HuH-7 (cell line): ENCODE measurements at regions not wholly inside any gene's neighbourhood (a gene's known extent, or its start where the extent isn't known, plus 50 kb on each side); places are given as distances from the start of the nearest gene placed in this dataset.

ENCODE experiments used
- DNase-seq: peaks from one replicate; pipeline ENCODE4 v3.0.0; 2011; ENCODE audit warnings: low spot score

DNA sequence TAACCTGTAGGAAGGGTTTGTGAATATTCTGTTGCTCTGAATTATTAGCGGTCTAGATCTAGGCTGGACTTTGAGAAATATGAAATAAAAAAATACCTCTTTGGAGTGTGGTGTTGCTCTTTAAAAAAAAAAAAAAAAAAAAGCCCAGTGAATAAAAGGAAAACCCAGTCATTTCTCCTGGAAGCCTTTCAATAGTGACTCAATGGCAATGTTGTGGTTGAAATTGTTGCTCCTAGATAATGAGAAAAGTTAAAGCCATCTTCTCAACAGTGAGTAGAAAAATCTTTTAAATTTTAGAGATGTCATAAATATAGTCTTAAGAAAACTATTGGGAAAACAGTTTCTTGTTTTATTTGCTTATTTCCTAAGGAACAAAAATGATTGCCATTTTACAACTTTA, 135.3 kb downstream of the RFC3 start:
- no peak for DNase-seq

- DNase-seq, result no peak
Observed at GRCh38 chr13:33953781-33954180, 135.8 kb downstream of the RFC3 start.

DNA sequence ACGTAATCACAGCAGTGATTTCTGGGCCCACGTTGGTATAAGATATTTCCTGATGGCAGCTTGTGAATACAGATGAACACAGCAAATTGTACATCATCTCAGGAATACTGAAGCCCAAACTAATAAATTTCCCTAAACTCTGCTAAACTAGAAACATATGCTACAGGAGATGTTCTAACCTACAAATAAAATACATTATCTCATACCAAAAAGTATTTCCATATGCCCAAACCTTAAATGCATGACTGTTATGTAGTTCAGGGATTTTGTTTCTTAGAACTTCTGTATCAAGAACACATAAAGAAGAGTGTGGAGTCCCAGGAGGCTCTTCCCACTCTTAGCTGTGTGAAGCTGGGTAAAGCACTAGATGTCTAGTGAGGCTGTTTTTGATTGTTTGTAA, 138.4 kb downstream of the RFC3 start:
- DNase-seq, result no peak

DNA sequence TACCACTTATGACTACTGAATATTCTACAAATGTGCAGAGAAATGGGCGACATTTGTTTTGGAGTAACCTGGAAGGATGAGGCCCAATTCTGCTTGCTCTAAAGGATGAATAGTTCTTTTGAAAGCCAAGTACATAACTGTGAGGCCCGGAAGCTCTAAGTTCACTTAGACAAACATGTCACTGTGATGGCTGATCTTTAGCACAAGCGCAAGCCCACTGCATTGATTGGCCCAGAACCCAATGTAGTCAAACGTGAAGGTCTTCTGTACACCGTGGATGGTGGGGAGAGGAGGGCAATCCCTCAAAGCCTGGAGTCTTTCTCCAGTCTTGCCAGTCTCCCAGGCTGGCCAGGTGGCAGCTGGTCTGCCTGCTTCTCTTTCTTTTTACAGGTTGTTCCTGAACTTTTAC, 139.6 kb downstream of the RFC3 start:
- no peak for DNase-seq

GRCh38 chr13:33958964-33959363, 141.0 kb downstream of the RFC3 start:
- no peak for DNase-seq

DNA sequence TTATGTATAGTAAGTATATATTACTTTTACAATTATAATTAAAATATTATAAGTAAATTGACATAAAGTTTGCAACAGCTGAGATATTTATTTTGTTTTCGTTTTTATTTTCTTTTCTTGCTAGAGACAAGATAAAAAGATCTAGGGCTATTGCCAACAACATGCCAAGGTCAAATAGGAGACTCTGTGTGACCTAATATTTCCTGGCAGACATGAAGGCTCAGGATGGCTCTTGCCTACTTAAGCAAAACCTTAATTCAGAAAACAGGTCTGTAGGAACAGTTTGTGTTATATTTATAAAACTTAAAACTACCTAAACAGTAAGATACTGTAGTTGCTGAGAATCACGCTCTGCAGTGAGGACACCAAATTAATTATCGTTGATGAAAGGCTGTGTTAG, 145.2 kb downstream of the RFC3 start:
- DNase-seq, result no peak

GRCh38 chr13:33963895-33964294, 145.9 kb downstream of the RFC3 start:
- no peak for DNase-seq

GRCh38 chr13:33968520-33969507, 150.9 kb downstream of the RFC3 start:
- DNase-seq, result peak; percentile 26

DNA sequence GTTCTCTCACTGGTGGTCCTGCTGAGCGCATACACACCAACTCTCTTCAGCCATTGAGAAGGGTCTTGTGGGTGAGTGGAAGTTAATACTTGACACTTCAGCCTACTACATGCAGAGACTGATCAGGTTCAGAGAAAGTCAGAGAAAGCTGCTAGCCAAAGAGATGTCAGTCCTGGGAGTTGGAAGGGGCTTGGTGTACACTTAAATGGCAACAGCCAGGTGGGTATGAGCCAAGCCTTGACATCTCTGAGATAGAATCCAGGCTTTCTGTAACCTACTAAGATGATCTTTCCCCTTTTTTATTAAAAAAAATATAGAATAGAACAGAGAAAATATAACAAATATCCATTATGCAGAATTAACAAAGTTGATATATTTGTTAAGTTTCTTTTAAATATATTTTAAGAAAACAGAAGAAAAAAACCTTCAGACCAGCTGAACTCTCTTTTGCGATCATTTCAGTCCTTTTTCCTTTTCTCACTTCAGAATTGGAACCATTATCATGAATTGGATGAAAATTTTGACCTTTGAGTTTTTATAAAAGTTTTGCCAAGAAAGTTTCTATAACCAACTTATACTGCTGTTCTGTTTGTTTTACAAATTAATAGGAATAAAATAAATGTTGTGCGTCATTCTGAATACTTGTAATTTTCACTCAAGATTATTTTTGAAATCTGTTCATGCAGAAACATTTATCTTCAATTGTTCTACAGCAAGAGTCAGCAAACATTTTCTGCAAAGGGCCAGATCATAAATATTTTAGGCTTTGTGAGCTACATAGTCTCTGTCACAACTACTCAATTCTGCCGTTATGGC, 153.0 kb downstream of the RFC3 start:
- DNase-seq, result no peak

DNA sequence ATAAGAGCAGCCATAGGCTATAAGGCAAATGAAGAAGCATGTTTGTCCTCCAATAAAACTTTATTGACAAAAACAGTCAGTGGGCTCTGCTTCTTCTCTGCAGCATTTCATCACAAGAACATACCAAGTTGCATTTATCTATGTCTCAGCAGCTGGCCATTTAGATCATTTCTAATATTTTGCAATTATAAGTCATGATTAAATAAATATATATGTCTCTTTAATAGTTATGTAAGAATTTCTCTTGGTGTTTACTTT, 153.5 kb downstream of the RFC3 start:
- no peak for DNase-seq

DNA sequence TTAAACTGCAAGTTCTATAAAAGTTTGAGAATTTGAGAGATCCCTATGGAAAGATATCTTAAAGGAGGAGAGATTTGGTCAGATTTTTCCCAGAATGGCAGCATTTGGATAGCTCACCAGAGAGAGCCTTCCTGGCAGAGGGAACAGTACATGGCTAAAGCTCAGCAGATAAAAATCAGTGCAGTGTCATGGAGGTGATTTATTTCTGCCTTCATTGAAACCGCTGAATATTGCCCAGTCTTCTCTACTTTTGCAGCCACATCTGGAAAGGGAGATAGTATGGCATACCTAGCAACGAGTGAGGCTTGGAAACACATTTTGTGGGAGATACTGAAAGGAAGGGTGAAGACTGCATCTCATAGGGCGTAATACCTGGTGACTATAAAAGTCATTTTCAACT, 155.2 kb downstream of the RFC3 start:
- DNase-seq, result no peak

GRCh38 chr13:33976965-33977364, 159.0 kb downstream of the RFC3 start:
- DNase-seq, result no peak

DNA sequence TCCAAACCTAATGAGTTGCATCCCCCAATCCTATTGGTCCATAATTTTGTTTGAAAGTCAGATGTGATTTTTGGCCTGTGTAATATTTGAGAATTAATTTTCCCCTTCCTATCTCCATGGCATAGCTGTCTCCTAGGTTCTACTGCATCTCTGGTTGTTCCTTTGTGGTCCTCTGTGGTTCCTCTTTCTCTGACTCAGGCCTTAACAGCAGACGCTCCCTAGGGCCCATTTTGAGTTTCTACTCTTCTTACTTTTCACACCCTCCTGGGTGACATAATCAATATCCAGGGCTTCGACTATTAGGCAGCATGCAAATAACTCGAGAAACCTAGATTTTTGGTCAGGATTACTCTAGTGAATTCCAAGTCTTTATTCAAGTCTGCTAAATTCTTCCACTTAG, 160.7 kb downstream of the RFC3 start:
- no peak for DNase-seq

- peak; percentile 16 for DNase-seq
Observed at GRCh38 chr13:33992881-33993336, 175.0 kb downstream of the RFC3 start.

- DNase-seq, result no peak
Observed at GRCh38 chr13:33994198-33994597, 176.2 kb downstream of the RFC3 start.

DNA sequence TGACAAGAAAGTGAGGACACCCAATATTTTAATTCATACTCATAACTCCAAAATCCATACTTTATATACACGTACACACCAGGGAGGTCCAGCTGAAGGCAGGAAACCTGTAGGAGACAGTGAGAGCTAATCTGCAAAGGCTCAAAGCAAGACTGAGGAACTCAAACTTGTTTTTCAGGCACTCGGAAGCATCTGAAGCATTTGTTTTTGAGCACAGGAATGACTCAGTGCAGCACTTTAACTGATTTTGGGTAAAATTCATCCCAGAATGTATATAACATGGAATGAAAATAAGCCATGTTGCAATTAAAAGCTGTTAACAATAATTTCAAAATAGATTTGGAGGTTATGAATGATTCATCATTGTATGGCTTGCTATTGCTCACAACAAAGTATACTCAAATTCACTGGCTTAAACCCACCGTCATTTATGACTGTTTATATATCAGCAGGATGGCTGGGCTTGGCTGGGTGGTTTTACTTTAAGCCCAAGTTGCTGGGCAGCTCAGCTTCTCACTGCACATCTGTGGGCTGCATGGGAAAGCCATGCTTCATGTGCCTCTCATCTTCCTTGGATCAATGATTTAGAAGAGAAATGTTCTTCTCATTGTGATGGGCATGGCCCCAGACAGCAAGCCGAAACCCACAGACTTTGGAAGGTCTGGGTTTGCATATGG, 177.0 kb downstream of the RFC3 start:
- no peak for DNase-seq

DNA sequence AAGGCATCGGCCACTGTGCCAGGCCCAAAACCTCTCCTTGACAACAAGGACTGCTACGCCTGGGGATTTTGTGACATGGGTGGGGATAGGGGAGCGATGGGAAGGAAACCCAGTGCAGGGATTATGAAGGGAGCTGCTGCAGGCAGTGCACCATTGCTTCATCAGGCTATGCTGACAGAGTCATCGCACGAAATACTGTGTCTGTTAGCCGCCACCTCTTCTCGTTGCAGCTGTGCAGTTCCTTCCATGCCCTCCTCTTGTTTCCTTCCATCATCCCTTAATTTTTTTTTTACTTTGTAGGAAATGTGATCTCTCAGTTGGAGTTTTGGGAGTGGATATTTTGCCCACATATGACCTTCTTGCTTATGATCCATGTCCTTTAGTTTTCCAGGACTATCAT, 178.7 kb downstream of the RFC3 start:
- no peak for DNase-seq

GRCh38 chr13:33997574-33997973, 179.6 kb downstream of the RFC3 start:
- DNase-seq, result no peak

- DNase-seq, result no peak
Observed at GRCh38 chr13:33999811-34000605, 182.1 kb downstream of the RFC3 start.

DNA sequence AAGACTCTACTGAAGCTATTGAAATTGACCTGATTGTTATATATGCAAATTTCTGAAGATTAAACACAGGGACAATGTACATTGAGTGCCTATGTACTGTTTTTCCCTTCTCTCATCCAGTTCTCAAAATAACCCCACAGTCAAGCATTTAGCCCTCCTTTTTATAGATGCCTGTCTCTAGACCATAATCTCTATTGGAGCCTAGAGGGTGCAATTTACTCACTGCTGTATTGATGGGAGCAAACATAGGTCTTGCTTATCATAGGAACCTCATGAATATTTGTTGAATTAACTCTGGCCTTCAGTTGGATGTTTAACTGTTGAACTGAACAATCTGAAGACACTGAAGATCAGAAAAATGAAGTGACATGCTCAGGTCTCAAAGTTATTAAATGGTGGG, 183.0 kb downstream of the RFC3 start:
- DNase-seq, result no peak

DNA sequence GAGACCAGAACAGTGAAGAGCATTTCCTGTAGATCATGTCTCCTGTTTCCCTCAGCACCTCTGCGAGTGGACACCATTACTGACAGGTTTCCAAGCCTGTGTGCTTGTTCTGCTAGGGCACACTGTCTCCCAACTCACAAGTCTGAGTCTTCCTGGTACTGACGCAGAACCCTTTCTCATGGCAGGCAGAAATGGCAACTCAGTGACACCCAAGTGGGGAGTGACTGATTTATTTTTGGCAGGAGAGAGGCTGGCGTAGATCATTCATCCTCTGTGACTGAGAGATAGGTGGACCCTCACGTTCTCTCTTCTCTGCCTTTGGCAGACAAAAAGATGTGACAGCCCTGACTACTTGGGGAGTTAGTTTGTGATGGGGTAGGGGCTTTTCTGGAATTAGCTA, 183.4 kb downstream of the RFC3 start:
- no peak for DNase-seq

DNA sequence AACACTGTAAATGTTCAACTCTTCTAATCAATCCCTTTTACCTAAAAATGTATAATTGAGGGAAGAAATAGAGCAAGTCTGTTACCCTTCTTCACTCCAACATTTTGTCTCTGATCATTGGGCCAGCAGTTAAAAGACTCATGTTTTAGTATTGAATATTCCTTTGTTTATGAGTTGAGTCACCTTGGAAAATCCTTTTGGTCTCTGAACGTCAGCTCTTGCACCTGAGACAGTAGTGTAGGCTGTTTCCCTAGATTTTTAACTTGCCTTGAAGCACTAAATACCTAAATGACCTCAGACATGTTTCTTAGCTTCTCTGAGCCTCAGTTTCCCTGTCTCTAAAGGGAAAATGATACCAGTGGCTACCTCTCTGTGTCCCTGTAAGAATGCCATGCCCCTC, 184.2 kb downstream of the RFC3 start:
- no peak for DNase-seq
